H9 (cell line): ENCODE measurements at regions not wholly inside any gene's neighbourhood (a gene's known extent, or its start where the extent isn't known, plus 50 kb on each side); places are given as distances from the start of the nearest gene placed in this dataset.

ENCODE experiments used
- DNase-seq: peaks from one replicate; pipeline ENCODE4 v3.0.0-alpha.2; 2017
- H2AFZ ChIP-seq: one replicate; pipeline ENCODE4 v1.6.1; 2013; ENCODE audit warnings: mild to moderate bottlenecking, low read length, control low read depth, moderate library complexity
- H2AK5ac ChIP-seq: 2 replicates; pipeline ENCODE4 v1.6.1; 2013; ENCODE audit warnings: low read length, control low read depth, mixed read lengths; ENCODE audit not compliant: insufficient read length
- H2BK120ac ChIP-seq: one replicate; pipeline ENCODE4 v1.6.1; 2013; ENCODE audit warnings: low read depth, mild to moderate bottlenecking, low read length, control low read depth, inconsistent platforms; ENCODE audit not compliant: poor library complexity, severe bottlenecking
- H2BK12ac ChIP-seq: 2 replicates; pipeline ENCODE4 v1.6.1; 2013; ENCODE audit warnings: low read length, control low read depth, mixed read lengths, low read depth; ENCODE audit not compliant: insufficient read length
- H2BK15ac ChIP-seq: 2 replicates; pipeline ENCODE4 v1.6.1; 2013; ENCODE audit warnings: low read depth, low read length, control low read depth
- H2BK20ac ChIP-seq: one replicate; pipeline ENCODE4 v1.6.1; 2013; ENCODE audit warnings: low read depth, mild to moderate bottlenecking, low read length, control low read depth, inconsistent platforms; ENCODE audit not compliant: poor library complexity, severe bottlenecking
- H2BK5ac ChIP-seq: 2 replicates; pipeline ENCODE4 v1.6.1; 2013; ENCODE audit warnings: low read length, control low read depth, mixed read lengths; ENCODE audit not compliant: insufficient read length
- H3K14ac ChIP-seq: 2 replicates; pipeline ENCODE4 v1.6.1; 2013; ENCODE audit warnings: low read length, control low read depth; ENCODE audit not compliant: insufficient read depth
- H3K18ac ChIP-seq: 2 replicates; pipeline ENCODE4 v1.6.1; 2013; ENCODE audit warnings: low read depth, mild to moderate bottlenecking, mixed read lengths, low read length, control low read depth; ENCODE audit not compliant: insufficient read length
- H3K23ac ChIP-seq: 2 replicates; pipeline ENCODE4 v1.6.1; 2013; ENCODE audit warnings: low read length, control low read depth, mixed read lengths, low read depth; ENCODE audit not compliant: insufficient read length
- H3K23me2 ChIP-seq: 2 replicates; pipeline ENCODE4 v1.6.1; 2013; ENCODE audit warnings: low read depth, mild to moderate bottlenecking, mixed read lengths, low read length, control low read depth; ENCODE audit not compliant: insufficient read length, poor library complexity, severe bottlenecking
- H3K27ac ChIP-seq: 2 replicates; pipeline ENCODE4 v1.5.1; 2013; ENCODE audit warnings: low read length, control low read depth, mixed read lengths, low read depth; ENCODE audit not compliant: insufficient read length
- H3K27me3 ChIP-seq: 2 replicates; pipeline ENCODE4 v1.6.1; 2013; ENCODE audit warnings: low read length, control low read depth, inconsistent platforms; ENCODE audit not compliant: insufficient read depth
- H3K4ac ChIP-seq: 2 replicates; pipeline ENCODE4 v1.6.1; 2013; ENCODE audit warnings: low read depth, mild to moderate bottlenecking, control low read depth, inconsistent platforms, low read length, moderate library complexity
- H3K4me1 ChIP-seq: 2 replicates; pipeline ENCODE4 v1.6.1; 2013; ENCODE audit warnings: low read length, control low read depth, inconsistent platforms; ENCODE audit not compliant: insufficient read depth
- H3K4me2 ChIP-seq: 2 replicates; pipeline ENCODE4 v1.6.1; 2013; ENCODE audit warnings: low read length, control low read depth, mixed read lengths; ENCODE audit not compliant: insufficient read length, insufficient read depth
- H3K56ac ChIP-seq: 2 replicates; pipeline ENCODE4 v1.6.1; 2013; ENCODE audit warnings: low read depth, mild to moderate bottlenecking, mixed read lengths, low read length, control low read depth; ENCODE audit not compliant: insufficient read length
- H3K79me1 ChIP-seq: 2 replicates; pipeline ENCODE4 v1.6.1; 2013; ENCODE audit warnings: low read depth, mild to moderate bottlenecking, moderate library complexity, low read length, control low read depth, inconsistent platforms; ENCODE audit not compliant: insufficient read depth, poor library complexity, severe bottlenecking
- H3K79me2 ChIP-seq: 2 replicates; pipeline ENCODE4 v1.6.1; 2013; ENCODE audit warnings: low read length, control low read depth, inconsistent platforms; ENCODE audit not compliant: insufficient read depth
- H3K9ac ChIP-seq: 2 replicates; pipeline ENCODE4 v1.6.1; 2013; ENCODE audit warnings: low read length, control low read depth, mixed read lengths; ENCODE audit not compliant: insufficient read length; ENCODE audit errors: extremely low read depth
- H3K9me3 ChIP-seq: one replicate; pipeline ENCODE4 v1.6.1; 2013; ENCODE audit warnings: low read depth, low read length, inconsistent platforms; ENCODE audit not compliant: control insufficient read depth
- H3T11ph ChIP-seq: one replicate; pipeline ENCODE4 v1.6.1; 2013; ENCODE audit warnings: mild to moderate bottlenecking, low read length, control low read depth, inconsistent platforms
- H4K20me1 ChIP-seq: one replicate; pipeline ENCODE4 v1.6.1; 2013; ENCODE audit not compliant: control insufficient read depth, insufficient read length, insufficient read depth
- H4K5ac ChIP-seq: 2 replicates; pipeline ENCODE4 v1.6.1; 2013; ENCODE audit warnings: low read depth, mild to moderate bottlenecking, mixed read lengths, low read length, control low read depth; ENCODE audit not compliant: insufficient read length
- H4K8ac ChIP-seq: replicated peaks from 2 replicates; pipeline ENCODE4 v1.6.1; 2013; ENCODE audit warnings: low read length, control low read depth, mixed read lengths, low read depth; ENCODE audit not compliant: insufficient read length
- H4K91ac ChIP-seq: 2 replicates; pipeline ENCODE4 v1.6.1; 2013; ENCODE audit warnings: low read depth, mild to moderate bottlenecking, moderate library complexity, mixed read lengths, low read length, control low read depth; ENCODE audit not compliant: insufficient read length
- H3K27ac Mint-ChIP-seq, 3 experiments: 2 replicates in 2 of 3; 3 replicates in 1 of 3; pipeline ENCODE4 v1.8.0; 2020 to 2021; ENCODE audit warnings: mixed read lengths in 3 of 3, mild to moderate bottlenecking in 1 of 3, moderate library complexity in 1 of 3
- H3K27me3 Mint-ChIP-seq: 2 replicates; pipeline ENCODE4 v1.8.0; 2021; ENCODE audit warnings: low read depth, mild to moderate bottlenecking, moderate library complexity, mixed read lengths
- H3K36me3 Mint-ChIP-seq, 3 experiments: 2 replicates in 2 of 3; 3 replicates in 1 of 3; pipeline ENCODE4 v1.8.0; 2020 to 2021; ENCODE audit warnings: low read depth in 3 of 3, mixed read lengths in 3 of 3; ENCODE audit not compliant: insufficient read depth in 1 of 3
- H3K4me1 Mint-ChIP-seq, 2 experiments: 2 replicates each; pipeline ENCODE4 v1.8.0; 2020; ENCODE audit warnings: mixed read lengths in 2 of 2
- H3K4me3 Mint-ChIP-seq, 2 experiments: 2 replicates in 1 of 2; 3 replicates in 1 of 2; pipeline ENCODE4 v1.8.0; 2020 to 2021; ENCODE audit warnings: mild to moderate bottlenecking in 2 of 2, mixed read lengths in 2 of 2, moderate library complexity in 1 of 2
- H3K9me3 Mint-ChIP-seq, 2 experiments: 2 replicates in 1 of 2; 3 replicates in 1 of 2; pipeline ENCODE4 v1.8.0; 2020; ENCODE audit warnings: mild to moderate bottlenecking in 2 of 2, mixed read lengths in 2 of 2, moderate library complexity in 1 of 2
- CTCF ChIP-seq: fragments of 200-600 bp; sonication (generic); conservative IDR thresholded peaks from 3 replicates; pipeline ENCODE4 v1.8.0; 2021; ENCODE audit warnings: antibody characterized with exemption, mild to moderate bottlenecking
- WGBS: extraction: QIAGEN DNeasy Blood & Tissue Kit; methylation state at CpG from one replicate; pipeline ENCODE4 v1.1.7; 2013; ENCODE audit warnings: missing lambda C conversion rate, low lambda C conversion rate, mixed read lengths; ENCODE audit not compliant: insufficient read length; ENCODE audit errors: extremely low coverage; 5-methylcytosine and 5-hydroxymethylcytosine counted together

GRCh38 chr2:213202011-213202410 lies 50.6 kb upstream of the IKZF2 start:
- Histone ChIP-seq H3K4me2 (no peak overlapping the region), H3K79me2 (no peaks in the 10 kb centered on the region), H2AFZ (no peak overlapping the region), H3K27me3 (no peaks in the 10 kb centered on the region), H4K20me1 (no peaks in the 10 kb centered on the region), H2BK5ac (no peak overlapping the region), H2AK5ac (no peak overlapping the region), H3K56ac (no peak overlapping the region), H3K79me1 (no peaks in the 10 kb centered on the region), H3K4me1 (no peaks in the 10 kb centered on the region), H3K4ac (no peak overlapping the region), H4K8ac (no peak overlapping the region), H3K9me3 (no peaks in the 10 kb centered on the region), H3K9ac (no peak overlapping the region), H3K27ac (no peak overlapping the region), H3K23ac (no peak overlapping the region), H4K5ac (no peak overlapping the region), H3K14ac (no peak overlapping the region), H2BK15ac (no peak overlapping the region), H2BK20ac (no peak overlapping the region), H2BK120ac (no peak overlapping the region), H3K18ac (no peak overlapping the region), H4K91ac (no peak overlapping the region), H3T11ph (no peak overlapping the region), H3K23me2 (no peaks in the 10 kb centered on the region), H2BK12ac (no peak overlapping the region)
- TF ChIP-seq CTCF: no peak
- DNase-seq: no peak
- Mint-ChIP-seq H3K36me3 (peaks cover 0 to 2% (median 0%) of the 10 kb centered on the region in 3 experiments; a peak in 1 of 7 replicates), H3K27me3 (no peaks in the 10 kb centered on the region), H3K27ac (0 out of 7 replicates have a peak overlapping the region, but pooled peaks of 1 of the 3 experiments have one; percentile 26), H3K4me1 (peaks cover 15% of the 10 kb centered on the region in 2 experiments), H3K9me3 (peaks cover 0 to 3% of the 10 kb centered on the region in 2 experiments; a peak in 2 of 5 replicates), H3K4me3 (no peak overlapping the region)
- WGBS: no CpG with 5 or more reads among the region's 4 CpGs
